GM23248 (cell line): ENCODE measurements at regions not wholly inside any gene's neighbourhood (a gene's known extent, or its start where the extent isn't known, plus 50 kb on each side); places are given as distances from the start of the nearest gene placed in this dataset.

ENCODE experiments used
- EZH2 ChIP-seq: fragments of 200-600 bp; sonication (generic); IDR thresholded peaks from 2 replicates; pipeline ENCODE4 v1.6.1; 2018; ENCODE audit warnings: antibody characterized with exemption, mild to moderate bottlenecking; ENCODE audit not compliant: insufficient read depth, poor library complexity, severe bottlenecking
- EZH2phosphoT487 ChIP-seq: fragments of 200-600 bp; sonication (generic); IDR thresholded peaks from 2 replicates; pipeline ENCODE4 v1.6.1; 2018; ENCODE audit warnings: antibody characterized with exemption, moderate library complexity, mild to moderate bottlenecking, low read depth; ENCODE audit not compliant: insufficient read depth

GRCh38 chr1:232194424-232194823 is 435.5 kb downstream of the SIPA1L2 start:
- TF ChIP-seq EZH2, result no peak
- TF ChIP-seq EZH2phosphoT487, result no peak
